Stimulated activated CD4-positive, alpha-beta T cell treated with anti-CD3 and anti-CD28 coated beads, Interleukin-15, amount 100 ng/mL, for 24 hours (primary cell): ENCODE measurements at regions not wholly inside any gene's neighbourhood (a gene's known extent, or its start where the extent isn't known, plus 50 kb on each side); places are given as distances from the start of the nearest gene placed in this dataset.

Experiments used
- DNase-seq: peaks from one replicate; pipeline ENCODE4 v3.0.0-alpha.2; 2020

- DNase-seq: no peak
These were observed 186.9 kb upstream of the ADGRL2 start for GRCh38 chr1:81613803-81614202.

DNA sequence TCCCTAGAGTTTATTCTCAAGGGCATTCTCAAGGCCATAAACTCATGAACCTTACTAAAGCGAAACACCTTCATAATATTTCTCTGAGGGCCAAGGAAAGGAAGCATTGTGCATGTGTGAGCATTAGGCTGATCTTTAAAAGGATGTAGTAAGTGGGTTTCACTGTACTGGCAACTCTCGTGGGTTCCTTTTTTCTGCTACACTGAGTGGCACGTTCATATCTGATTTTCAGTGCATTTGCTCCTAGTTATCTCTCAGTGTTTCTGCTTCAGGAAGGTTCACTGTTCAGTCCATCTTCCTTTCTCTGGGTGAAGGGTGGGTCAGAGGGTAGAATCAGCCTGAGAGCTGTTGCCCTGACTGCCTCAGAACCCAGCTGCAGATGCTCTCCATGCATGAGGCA is 192.8 kb upstream of the ADGRL2 start:
- DNase-seq: no peak

- no peak for DNase-seq
These were observed 193.6 kb upstream of the ADGRL2 start for GRCh38 chr1:81607086-81607485.

GRCh38 chr1:81606656-81607055 is 194.1 kb upstream of the ADGRL2 start:
- DNase-seq: no peak

- DNase-seq: no peak
These were observed 195.7 kb upstream of the ADGRL2 start for GRCh38 chr1:81605023-81605422.

DNA sequence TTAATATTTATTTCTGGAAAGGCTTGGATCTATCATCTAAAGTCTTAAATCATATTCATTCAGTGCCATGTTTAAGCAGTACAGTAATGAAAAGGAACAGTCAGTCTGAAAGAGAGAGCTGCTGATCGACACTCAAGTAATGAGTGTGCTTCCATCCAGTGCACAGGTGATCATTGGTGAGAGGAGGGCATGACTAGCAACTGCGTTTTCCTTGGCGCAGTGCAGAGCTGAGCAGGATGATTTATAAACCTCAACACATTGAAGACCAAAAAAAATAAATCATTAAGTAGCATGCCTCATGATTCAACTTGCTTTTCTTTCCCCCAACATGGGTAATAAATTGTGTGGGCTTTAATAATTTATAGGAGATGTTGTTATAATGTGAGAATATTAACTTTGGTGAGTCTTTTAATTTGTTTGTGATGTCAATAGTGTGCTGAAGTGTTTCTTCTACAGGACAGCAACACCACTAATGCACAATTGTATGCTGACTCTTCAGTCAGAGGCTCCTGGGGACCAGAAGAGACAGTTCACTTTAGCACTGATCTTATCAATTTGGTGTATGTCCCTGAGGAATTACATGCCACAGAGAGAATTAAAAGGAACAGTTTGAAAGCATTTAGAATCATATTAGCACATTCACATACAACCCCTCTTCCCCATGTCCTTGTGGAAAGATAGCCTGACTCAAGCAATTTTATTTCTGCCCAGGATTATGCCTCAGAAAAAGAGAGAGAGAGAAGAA is 199.7 kb upstream of the ADGRL2 start:
- DNase-seq: no peak

- no peak for DNase-seq
These were observed 200.4 kb upstream of the ADGRL2 start for GRCh38 chr1:81600363-81600762.

DNA sequence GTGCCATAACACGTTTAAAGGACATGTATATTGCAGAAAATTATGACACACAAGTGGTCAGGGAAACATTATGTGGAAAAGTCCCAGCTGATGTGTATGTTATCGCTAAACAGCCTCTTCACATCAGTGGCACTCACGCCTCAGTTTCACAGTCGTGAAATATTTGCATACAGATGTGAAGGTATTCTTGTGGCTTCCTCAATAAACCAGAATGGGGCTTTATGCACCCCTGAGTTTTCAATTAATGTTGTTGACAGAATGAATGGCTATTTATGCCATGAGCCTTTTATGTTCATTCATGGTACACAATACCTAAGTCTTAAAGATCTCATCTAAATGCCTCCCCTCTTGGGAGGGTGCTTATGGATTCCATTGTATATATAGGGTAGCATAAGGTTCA is 202.1 kb upstream of the ADGRL2 start:
- DNase-seq: no peak

- DNase-seq: no peak
These were observed 202.9 kb upstream of the ADGRL2 start for GRCh38 chr1:81597720-81598426.

DNA sequence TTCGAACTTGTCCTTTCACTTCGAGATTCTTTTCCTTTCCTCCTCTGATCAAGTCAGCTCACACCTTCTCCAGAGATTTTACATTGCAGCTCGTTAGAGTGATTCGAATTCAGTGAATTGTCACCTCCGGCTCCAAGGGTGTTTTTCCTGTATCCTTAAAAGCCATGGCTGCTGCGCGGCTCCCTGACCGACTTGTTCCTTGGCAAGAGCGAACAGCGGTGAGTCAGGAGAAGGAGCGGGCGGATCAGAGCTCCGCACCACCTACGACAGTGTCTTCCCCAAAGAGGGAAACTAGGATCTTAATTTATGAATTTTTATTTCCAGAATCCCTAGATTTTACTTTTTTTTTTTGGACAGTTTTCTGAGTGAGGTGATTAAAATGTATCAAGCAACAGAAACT is 204.4 kb upstream of the ADGRL2 start:
- no peak for DNase-seq

- no peak for DNase-seq
These were observed 206.5 kb upstream of the ADGRL2 start for GRCh38 chr1:81594206-81594605.

- no peak for DNase-seq
These were observed 208.5 kb upstream of the ADGRL2 start for GRCh38 chr1:81592233-81592632.

DNA sequence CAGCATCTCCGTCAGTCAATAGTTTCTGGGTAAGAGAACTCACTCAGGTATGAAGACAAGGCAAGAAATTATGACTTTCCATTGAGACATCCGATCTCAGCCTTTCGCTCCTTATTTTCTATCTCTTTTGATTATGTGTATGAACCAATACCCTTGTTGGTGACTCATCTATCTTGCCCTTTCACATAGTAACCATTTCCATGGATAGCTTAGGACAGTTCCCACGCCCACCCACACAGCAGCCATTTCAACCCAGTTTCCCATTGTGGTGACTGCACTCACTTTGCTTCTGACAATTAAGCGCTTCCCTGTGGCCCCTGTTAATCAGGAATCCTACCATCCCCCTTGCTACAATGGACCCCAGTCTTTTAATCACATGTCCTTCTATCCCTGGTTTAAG is 210.6 kb upstream of the ADGRL2 start:
- DNase-seq: no peak

DNA sequence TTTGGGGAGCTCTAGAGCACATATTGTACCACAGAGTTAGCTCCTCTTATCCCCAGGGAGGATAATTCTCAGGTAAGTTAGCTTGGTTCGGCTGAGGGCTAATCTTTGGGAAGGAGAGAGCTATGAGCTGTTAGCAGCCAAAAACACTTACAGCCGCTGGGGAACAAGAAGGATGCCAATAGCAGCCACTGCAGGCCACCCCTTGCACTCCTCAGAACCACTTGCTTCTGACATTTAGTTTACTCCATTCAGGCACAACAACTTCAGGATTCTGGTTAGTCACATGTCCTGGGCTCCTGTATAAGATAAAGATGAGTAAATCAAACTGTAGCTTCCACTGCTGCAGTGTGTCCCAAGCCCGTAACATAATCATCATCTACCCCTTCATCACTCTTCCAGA is 212.6 kb upstream of the ADGRL2 start:
- DNase-seq: no peak

GRCh38 chr1:81587426-81587825 is 213.3 kb upstream of the ADGRL2 start:
- no peak for DNase-seq

DNA sequence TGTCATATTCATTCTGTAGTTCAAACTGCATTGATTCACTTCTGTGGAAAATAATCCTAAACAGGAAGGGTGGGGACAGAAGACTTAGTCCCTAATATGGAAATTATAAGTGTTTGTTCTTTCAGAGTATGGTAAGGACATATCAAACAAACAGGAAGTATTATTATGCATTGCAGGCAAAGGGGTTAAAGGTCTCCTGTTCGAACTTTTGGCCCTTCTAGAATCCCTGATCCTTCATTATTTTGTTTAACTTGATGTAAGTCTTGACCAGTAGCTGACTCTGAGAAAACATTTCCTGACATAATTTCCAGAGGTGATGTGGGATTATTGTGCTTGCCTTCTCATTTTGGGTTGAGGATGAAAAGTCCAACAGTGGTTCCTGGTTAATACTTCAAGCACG is 215.4 kb upstream of the ADGRL2 start:
- DNase-seq: no peak

DNA sequence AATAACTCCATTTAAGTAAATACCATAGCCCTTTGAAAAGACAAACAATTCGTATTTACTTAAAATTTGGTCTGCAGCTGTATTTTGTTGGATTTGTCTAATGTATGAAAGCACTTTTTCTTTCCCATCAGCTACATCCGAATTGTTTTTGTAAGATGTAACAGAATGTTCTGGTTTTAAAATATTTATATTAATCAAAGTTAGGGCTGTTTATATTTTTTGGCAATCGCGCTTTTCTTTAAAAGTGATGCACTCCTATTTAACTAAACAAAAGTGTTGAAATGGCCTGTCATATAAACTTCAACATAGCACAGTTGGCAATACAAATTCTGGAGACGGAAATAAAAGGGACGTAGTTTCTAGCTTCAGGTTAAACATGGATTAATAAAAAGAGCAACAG is 216.3 kb upstream of the ADGRL2 start:
- no peak for DNase-seq

DNA sequence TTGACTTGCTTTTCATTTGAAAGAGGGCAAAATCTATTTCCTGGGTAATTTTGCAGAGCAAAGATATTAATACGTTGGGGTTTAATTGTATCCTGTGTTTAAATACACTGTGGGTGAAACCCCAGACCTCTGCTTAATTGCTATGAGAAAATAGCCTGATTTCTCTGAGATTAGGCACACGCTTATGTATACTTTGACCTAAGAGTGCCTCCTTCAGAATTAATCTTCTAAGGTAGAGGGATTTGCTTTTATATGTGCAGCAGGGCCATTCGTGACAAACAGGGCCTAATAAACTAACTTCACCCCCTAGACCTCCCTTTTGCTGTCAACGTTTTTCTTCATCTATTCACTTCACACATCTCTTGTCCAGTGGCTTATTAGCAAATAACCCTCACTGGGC is 216.9 kb upstream of the ADGRL2 start:
- DNase-seq: no peak

GRCh38 chr1:81582467-81582986 is 218.2 kb upstream of the ADGRL2 start:
- no peak for DNase-seq

DNA sequence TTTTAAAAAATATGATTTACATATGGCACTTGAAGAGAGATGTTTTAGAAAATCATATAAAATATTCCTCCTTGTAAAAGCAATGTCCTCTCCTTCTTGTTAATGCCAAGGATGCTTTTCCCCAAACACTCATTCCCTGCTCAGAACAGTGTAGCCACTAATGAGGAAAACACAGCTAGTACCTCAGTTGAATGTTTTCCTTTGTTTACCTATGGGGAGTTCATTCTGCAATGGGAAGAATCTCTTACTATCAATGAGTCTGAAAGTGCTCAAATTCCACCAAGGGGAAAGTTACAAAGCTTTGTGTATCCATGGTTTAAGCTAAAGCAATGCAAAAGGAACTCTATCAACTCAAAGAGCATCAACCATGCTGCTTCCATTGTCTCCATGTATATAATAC is 221.9 kb upstream of the ADGRL2 start:
- no peak for DNase-seq

GRCh38 chr1:81577004-81577697 is 223.6 kb upstream of the ADGRL2 start:
- no peak for DNase-seq

GRCh38 chr1:81574408-81574807 is 226.3 kb upstream of the ADGRL2 start:
- DNase-seq: no peak

- no peak for DNase-seq
These were observed 227.3 kb upstream of the ADGRL2 start for GRCh38 chr1:81573458-81573857.

GRCh38 chr1:81571946-81572345 is 228.8 kb upstream of the ADGRL2 start:
- DNase-seq: no peak
